ENCODE measurements at regions not wholly inside any gene's neighbourhood (a gene's known extent, or its start where the extent isn't known, plus 50 kb on each side); places are given as distances from the start of the nearest gene placed in this dataset.

GRCh38 chr4:100130964-100131363 is 59.3 kb downstream of the DDIT4L start:
- intact Hi-C loops (cut with DNase I; ENCODE audit: low total_unique reads) (no loop called here), in situ Hi-C loops (cut with MboI; ENCODE audit: low sequenced_read_pairs in 4 of 4) (no loop called here)
- Histone ChIP-seq H3K27ac (no peak overlapping the region), H3K27me3 (no peaks in the 10 kb centered on the region), H3K4me3 (no peak overlapping the region), H3K9me3 (no peaks in the 10 kb centered on the region), H3K4me1 (peaks cover 0 to 4% of the 10 kb centered on the region in 2 donors), H3K36me3 (no peaks in the 10 kb centered on the region)
- ATAC-seq (no peak), DNase-seq (no peak)
- no peak for TF ChIP-seq POLR2A (IDR thresholded peaks at IDR 0.05)
- no peak for TF ChIP-seq CTCF (IDR thresholded peaks at IDR 0.05 in 4 of 5, conservative IDR thresholded peaks at IDR 0.05 in 1 of 5)

GRCh38 chr4:100130491-100130890 is 59.8 kb downstream of the DDIT4L start:
- intact Hi-C loops (cut with DNase I; ENCODE audit: low total_unique reads) (no loop called here), in situ Hi-C loops (cut with MboI; ENCODE audit: low sequenced_read_pairs in 4 of 4) (no loop called here)
- Histone ChIP-seq H3K4me1 (peaks cover 0 to 4% of the 10 kb centered on the region in 2 donors), H3K36me3 (no peaks in the 10 kb centered on the region), H3K9me3 (no peaks in the 10 kb centered on the region), H3K27ac (no peak overlapping the region), H3K27me3 (no peaks in the 10 kb centered on the region), H3K4me3 (no peak overlapping the region)
- no peak for DNase-seq
- TF ChIP-seq CTCF (IDR thresholded peaks at IDR 0.05 in 4 of 5, conservative IDR thresholded peaks at IDR 0.05 in 1 of 5), result no peak
- TF ChIP-seq POLR2A (IDR thresholded peaks at IDR 0.05), result no peak
- no peak for ATAC-seq

GRCh38 chr4:100129774-100130173 is 60.5 kb downstream of the DDIT4L start:
- ATAC-seq, result no peak
- H3K4me1 ChIP-seq, result peaks cover 0 to 4% of the 10 kb centered on the region in 2 donors

DNA sequence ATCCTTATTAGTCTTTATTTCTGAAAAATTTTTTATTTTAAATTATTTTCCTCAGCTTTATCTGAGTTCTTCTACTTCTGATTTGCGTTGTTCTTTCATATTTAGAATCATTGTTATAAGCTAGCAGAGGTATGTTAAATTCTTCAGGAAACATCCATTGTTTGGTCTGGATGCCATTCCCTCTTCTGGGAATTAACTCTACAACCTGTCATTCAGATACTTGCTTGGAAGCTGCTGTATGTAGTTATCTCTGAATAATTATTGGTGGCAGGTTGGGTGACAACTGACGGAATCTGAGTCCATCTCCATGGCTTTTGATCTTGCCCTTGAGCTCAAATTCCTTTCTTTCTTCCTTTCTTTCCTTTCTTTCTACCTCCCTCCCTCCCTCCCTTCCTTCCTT is 61.9 kb downstream of the DDIT4L start:
- Histone ChIP-seq H3K36me3 (no peaks in the 10 kb centered on the region), H3K4me3 (no peak overlapping the region), H3K27me3 (no peaks in the 10 kb centered on the region), H3K27ac (no peak overlapping the region), H3K4me1 (peaks cover 0 to 4% of the 10 kb centered on the region in 2 donors), H3K9me3 (peaks cover 0 to 5% (median 0%) of the 10 kb centered on the region in 3 donors)
- in situ Hi-C loops (cut with MboI; ENCODE audit: low sequenced_read_pairs in 4 of 4) (no loop called here), intact Hi-C loops (cut with DNase I; ENCODE audit: low total_unique reads) (no loop called here)
- ATAC-seq (no peak), DNase-seq (no peak)
- TF ChIP-seq CTCF (IDR thresholded peaks at IDR 0.05 in 4 of 5, conservative IDR thresholded peaks at IDR 0.05 in 1 of 5) (no peak), POLR2A (IDR thresholded peaks at IDR 0.05) (no peak)

More at GRCh38 chr4:100129774-100130173, 60.5 kb downstream of the DDIT4L start:
- Histone ChIP-seq H3K4me3 (no peak overlapping the region), H3K27ac (no peak overlapping the region), H3K27me3 (no peaks in the 10 kb centered on the region), H3K9me3 (peaks cover 0 to 5% (median 0%) of the 10 kb centered on the region in 3 donors), H3K36me3 (no peaks in the 10 kb centered on the region)
- intact Hi-C loops (cut with DNase I; ENCODE audit: low total_unique reads), result no loop called here
- TF ChIP-seq CTCF (IDR thresholded peaks at IDR 0.05 in 4 of 5, conservative IDR thresholded peaks at IDR 0.05 in 1 of 5), result no peak
- no peak for TF ChIP-seq POLR2A (IDR thresholded peaks at IDR 0.05)
- no peak for DNase-seq
- in situ Hi-C loops (cut with MboI; ENCODE audit: low sequenced_read_pairs in 4 of 4), result no loop called here

DNA sequence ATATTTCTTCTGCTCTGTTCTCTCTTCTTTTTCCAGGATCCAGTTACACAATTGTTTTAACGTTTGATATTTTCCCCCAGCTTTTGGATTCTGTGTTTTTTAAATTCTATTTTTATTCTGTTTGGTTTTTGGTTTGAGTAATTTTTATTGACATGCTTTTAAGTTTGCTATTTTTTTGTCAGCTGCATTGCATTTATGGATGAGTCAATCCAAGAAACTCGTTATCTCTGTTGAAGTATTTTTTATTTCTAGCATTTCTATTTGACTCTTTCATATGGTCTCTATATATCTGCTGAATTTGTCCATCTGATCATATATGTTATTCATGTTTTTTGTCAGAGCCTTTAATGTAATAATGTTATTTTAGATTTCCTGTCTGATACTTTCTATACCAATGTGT is 65.6 kb downstream of the DDIT4L start:
- Histone ChIP-seq H3K36me3 (no peaks in the 10 kb centered on the region), H3K27me3 (no peaks in the 10 kb centered on the region), H3K4me1 (no peaks in the 10 kb centered on the region), H3K9me3 (peaks cover 0 to 5% (median 0%) of the 10 kb centered on the region in 3 donors), H3K27ac (no peak overlapping the region), H3K4me3 (no peak overlapping the region)
- in situ Hi-C loops (cut with MboI; ENCODE audit: low sequenced_read_pairs in 4 of 4), result no loop called here
- ATAC-seq (no peak), DNase-seq (no peak)
- intact Hi-C loops (cut with DNase I; ENCODE audit: low total_unique reads), result no loop called here
- TF ChIP-seq CTCF (IDR thresholded peaks at IDR 0.05 in 4 of 5, conservative IDR thresholded peaks at IDR 0.05 in 1 of 5) (no peak), POLR2A (IDR thresholded peaks at IDR 0.05) (no peak)

Measured in gastrocnemius medialis (tissue), 4 donors.